Ovary (tissue), 7 donors: ENCODE measurements at regions not wholly inside any gene's neighbourhood (a gene's known extent, or its start where the extent isn't known, plus 50 kb on each side); places are given as distances from the start of the nearest gene placed in this dataset.
"Not testable (repeated sequence)": the region's sequence is repeated elsewhere in the genome, so short reads cannot be mapped to it uniquely, and the experiment has no call there.

ENCODE experiments used
- DNase-seq, 5 donors: peaks; one replicate each; pipeline ENCODE4 v3.0.0-alpha.2; 2019 to 2020
- H3K27ac ChIP-seq, 2 donors: fragments of 200-600 bp; one replicate each; pipeline versions ENCODE4 v1.5.1 to v1.8.0; 2019 to 2022
- H3K27me3 ChIP-seq: fragments of 200-600 bp; one replicate; pipeline ENCODE4 v1.8.0; 2022
- H3K36me3 ChIP-seq: fragments of 200-600 bp; sonication (generic); one replicate; pipeline ENCODE4 v1.5.1; 2019
- H3K4me1 ChIP-seq: one replicate; pipeline ENCODE4 v1.8.1; 2013; ENCODE audit warnings: mild to moderate bottlenecking, moderate library complexity; ENCODE audit not compliant: insufficient read depth
- H3K4me3 ChIP-seq: fragments of 200-600 bp; sonication (generic); one replicate; pipeline ENCODE4 v1.5.1; 2017
- H3K9me3 ChIP-seq, 2 donors: fragments of 200-600 bp in 1 of 2; sonication (generic) in 1 of 2; one replicate each; pipeline versions ENCODE4 v1.5.1 to v1.8.1; 2013 to 2019; ENCODE audit warnings: mild to moderate bottlenecking in 1 of 2, moderate library complexity in 1 of 2
- CTCF ChIP-seq, 3 donors: fragments of 450-650 bp in 2 of 3; fragments of 200-600 bp in 1 of 3; IDR thresholded peaks; one replicate each; pipeline versions ENCODE4 v1.5.1 to v1.8.0; 2016 to 2022; ENCODE audit warnings: antibody characterized with exemption in 3 of 3, mild to moderate bottlenecking in 1 of 3
- EP300 ChIP-seq: sonication (generic); formaldehyde crosslinking; IDR thresholded peaks from one replicate; pipeline ENCODE4 v1.6.1; 2017; ENCODE audit warnings: antibody characterized with exemption
- POLR2A ChIP-seq: fragments of 450-650 bp; IDR thresholded peaks from one replicate; pipeline ENCODE4 v1.6.1; 2017; ENCODE audit warnings: antibody characterized with exemption, mild to moderate bottlenecking, moderate library complexity
- WGBS, 3 donors: extraction: QIAGEN DNeasy Blood & Tissue Kit in 1 of 3; methylation state at CpG; one replicate each; pipeline versions ENCODE4 v1.1.5 to v1.1.7; 2013 to 2017; 5-methylcytosine and 5-hydroxymethylcytosine counted together
- intact Hi-C, 4 donors: fragments of 100-400 bp; cut with DNase I; formaldehyde crosslinking; loops; one replicate each; pipeline versions ENCODE4 v1.11.0 to v1.15.1; 2022 to 2023
- donor health status: DM: no; HTN: no; CAD: no; lungs with moderate emphysema.
- donor health status: DM: no; HTN: no; CAD: no.
- donor health status: Bipolar disorder and iron deficiency.
- donor health status: DM: no; HTN: no; CAD: no.
- donor health status: DM: yes; HTN: yes; CAD: no.

- no peak for DNase-seq
- Histone ChIP-seq H3K4me3 (no peak overlapping the region), H3K4me1 (no peaks in the 10 kb centered on the region), H3K27me3 (no peaks in the 10 kb centered on the region), H3K36me3 (no peaks in the 10 kb centered on the region), H3K9me3 (no peaks in the 10 kb centered on the region), H3K27ac (no peak overlapping the region)
- no peak for TF ChIP-seq CTCF (IDR thresholded peaks at IDR 0.05)
- no peak for TF ChIP-seq POLR2A
- TF ChIP-seq EP300: no peak
- WGBS, 3 donors: 74 to 79% (median 79%) methylated on average over 14 of the region's 14 CpGs
- intact Hi-C loops: no loop called here
Observed at GRCh38 chr10:34941471-34942357, 126.6 kb upstream of the PARD3 start.

- WGBS, 3 donors: 76 to 85% (median 80%) methylated on average over 8 of the region's 8 CpGs
- no peaks in the 10 kb centered on the region for H3K36me3 ChIP-seq
- intact Hi-C loops: no loop called here
Observed at GRCh38 chr10:34940436-34940835, 125.3 kb upstream of the PARD3 start.

GRCh38 chr10:34938399-34938670 is 123.2 kb upstream of the PARD3 start:
- no peaks in the 10 kb centered on the region for H3K27me3 ChIP-seq
- H3K27ac ChIP-seq: no peak overlapping the region
- TF ChIP-seq POLR2A (no peak), CTCF (IDR thresholded peaks at IDR 0.05) (no peak), EP300 (no peak)
- intact Hi-C loops: no loop called here
- H3K36me3 ChIP-seq: no peaks in the 10 kb centered on the region
- 68 to 91% (median 87%) methylated on average over 6 of the region's 6 CpGs for WGBS, 3 donors
- no peaks in the 10 kb centered on the region for H3K4me1 ChIP-seq
- H3K4me3 ChIP-seq: no peak overlapping the region
- DNase-seq: no peak
- H3K9me3 ChIP-seq: no peaks in the 10 kb centered on the region

More at GRCh38 chr10:34940436-34940835, 125.3 kb upstream of the PARD3 start:
- no peaks in the 10 kb centered on the region for H3K4me1 ChIP-seq
- no peak overlapping the region for H3K4me3 ChIP-seq
- no peak for DNase-seq
- H3K27me3 ChIP-seq: no peaks in the 10 kb centered on the region
- no peak for TF ChIP-seq POLR2A
- TF ChIP-seq CTCF (IDR thresholded peaks at IDR 0.05): no peak
- TF ChIP-seq EP300: no peak
- H3K27ac ChIP-seq: no peak overlapping the region
- no peaks in the 10 kb centered on the region for H3K9me3 ChIP-seq

GRCh38 chr10:34937643-34938398 is 122.7 kb upstream of the PARD3 start:
- H3K9me3 ChIP-seq, H3K4me3 ChIP-seq, H3K27me3 ChIP-seq, H3K36me3 ChIP-seq, H3K4me1 ChIP-seq, intact Hi-C loops, H3K27ac ChIP-seq: not testable (repeated sequence)
- peak in 1 of 5 donors; percentile 50 for DNase-seq
- WGBS, 3 donors: 33 to 42% (median 40%) methylated on average over 7 of the region's 7 CpGs

GRCh38 chr10:34936061-34936460 is 121.0 kb upstream of the PARD3 start:
- H3K9me3 ChIP-seq: no peaks in the 10 kb centered on the region
- no peak overlapping the region for H3K4me3 ChIP-seq
- WGBS, 3 donors: 81 to 90% (median 82%) methylated on average over 6 of the region's 6 CpGs
- TF ChIP-seq EP300 (no peak), CTCF (IDR thresholded peaks at IDR 0.05) (no peak), POLR2A (no peak)
- DNase-seq: no peak
- no peak overlapping the region for H3K27ac ChIP-seq
- peaks cover 5% of the 10 kb centered on the region for H3K4me1 ChIP-seq
- intact Hi-C loops: no loop called here
- H3K36me3 ChIP-seq: no peaks in the 10 kb centered on the region
- no peaks in the 10 kb centered on the region for H3K27me3 ChIP-seq
